NCI-H146 treated with DMSO at 0.1 percent for 48 hours (cell line): ENCODE measurements at regions not wholly inside any gene's neighbourhood (a gene's known extent, or its start where the extent isn't known, plus 50 kb on each side); places are given as distances from the start of the nearest gene placed in this dataset.
A peak's percentile ranks its signal among the peaks of the same experiment; 100 is the strongest.

Source experiments
- DNase-seq: peaks from one replicate; lab custom pipeline; 2025; ENCODE audit not compliant: unreplicated experiment; lab: John Stamatoyannopoulos, UW

- no peak for DNase-seq
Measured at GRCh38 chr13:62088165-62088564, 672.5 kb upstream of the PCDH20 start.

GRCh38 chr13:62087124-62087523, 671.5 kb upstream of the PCDH20 start:
- DNase-seq, result peak; percentile 47

GRCh38 chr13:62085337-62086229, 669.9 kb upstream of the PCDH20 start:
- no peak for DNase-seq

- DNase-seq, result no peak
Measured at GRCh38 chr13:62084728-62085127, 669.1 kb upstream of the PCDH20 start.

GRCh38 chr13:62067821-62068220, 652.2 kb upstream of the PCDH20 start:
- no peak for DNase-seq

GRCh38 chr13:62065016-62065415, 649.4 kb upstream of the PCDH20 start:
- no peak for DNase-seq

- DNase-seq, result no peak
Measured at GRCh38 chr13:62061751-62062150, 646.1 kb upstream of the PCDH20 start.

- no peak for DNase-seq
Measured at GRCh38 chr13:62060570-62060969, 644.9 kb upstream of the PCDH20 start.

- DNase-seq, result peak; percentile 98
Measured at GRCh38 chr13:62057286-62057685, 641.6 kb upstream of the PCDH20 start.

GRCh38 chr13:62049992-62050391, 634.3 kb upstream of the PCDH20 start:
- DNase-seq, result no peak

- no peak for DNase-seq
Measured at GRCh38 chr13:62046512-62046911, 630.9 kb upstream of the PCDH20 start.

- DNase-seq, result no peak
Measured at GRCh38 chr13:62043600-62043999, 628.0 kb upstream of the PCDH20 start.

GRCh38 chr13:62040806-62041205, 625.2 kb upstream of the PCDH20 start:
- no peak for DNase-seq

GRCh38 chr13:62040078-62040477, 624.4 kb upstream of the PCDH20 start:
- DNase-seq, result no peak

GRCh38 chr13:62038214-62038613, 622.6 kb upstream of the PCDH20 start:
- no peak for DNase-seq

- no peak for DNase-seq
Measured at GRCh38 chr13:62035981-62036380, 620.3 kb upstream of the PCDH20 start.

- no peak for DNase-seq
Measured at GRCh38 chr13:62033934-62034333, 618.3 kb upstream of the PCDH20 start.

GRCh38 chr13:62022369-62022768, 606.7 kb upstream of the PCDH20 start:
- no peak for DNase-seq

- DNase-seq, result no peak
Measured at GRCh38 chr13:62019858-62020257, 604.2 kb upstream of the PCDH20 start.

- DNase-seq, result peak; percentile 84
Measured at GRCh38 chr13:62014299-62014698, 598.6 kb upstream of the PCDH20 start.

GRCh38 chr13:62003452-62003851, 587.8 kb upstream of the PCDH20 start:
- no peak for DNase-seq

GRCh38 chr13:61994174-61994573, 578.5 kb upstream of the PCDH20 start:
- no peak for DNase-seq

- no peak for DNase-seq
Measured at GRCh38 chr13:61989978-61990377, 574.3 kb upstream of the PCDH20 start.
